ENCODE measurements at regions not wholly inside any gene's neighbourhood (a gene's known extent, or its start where the extent isn't known, plus 50 kb on each side); places are given as distances from the start of the nearest gene placed in this dataset.

GRCh38 chr9:14399756-14400657 is 86.1 kb upstream of the NFIB start:
- Histone ChIP-seq H3K27ac (ENCODE audit: low read length) (no peak overlapping the region), H3K27me3 (replicated peaks in 1 of 2; ENCODE audit: control insufficient read depth in 2 of 2, extremely low read depth in 1 of 2, insufficient read depth in 2 of 2, low read length in 1 of 2) (no peaks in the 10 kb centered on the region), H3K4me1 (ENCODE audit: control insufficient read depth in 1 of 2, extremely low read depth in 1 of 2, insufficient read depth in 2 of 2, low read length in 2 of 2) (no peaks in the 10 kb centered on the region), H3K9me3 (no peaks in the 10 kb centered on the region), H3K36me3 (ENCODE audit: control insufficient read depth in 2 of 2, extremely low read depth in 1 of 2, insufficient read depth in 1 of 2, low read length in 1 of 2) (no peaks in the 10 kb centered on the region), H3K4me3 (ENCODE audit: control insufficient read depth in 1 of 2, extremely low read depth in 1 of 2, low read length in 1 of 2) (no peak overlapping the region)
- Mint-ChIP-seq H3K4me1 (no peaks in the 10 kb centered on the region), H3K27ac (no peak overlapping the region), H3K4me3 (no peak overlapping the region), H3K9me3 (no peaks in the 10 kb centered on the region), H3K36me3 (no peaks in the 10 kb centered on the region), H3K27me3 (peaks cover 0 to 3% of the 10 kb centered on the region in 2 donors)
- POLR2A ChIA-PET, result interaction anchor here in 1 of 2 donors (0.6 kb wide), 1 partner anchor 185 kb away, joined by 3 read pairs; no protein-coding TSS in a partner anchor
- 57% methylated on average over 1 of the region's 5 CpGs for WGBS (ENCODE audit: insufficient coverage)
- DNase-seq, result no peak
- CTCF ChIA-PET, result interaction anchor here in 1 of 2 donors (0.6 kb wide), 1 partner anchor 49 kb away, joined by 3 read pairs; no protein-coding TSS in a partner anchor
- no peak for ATAC-seq (replicated peaks in 1 of 4)

DNA sequence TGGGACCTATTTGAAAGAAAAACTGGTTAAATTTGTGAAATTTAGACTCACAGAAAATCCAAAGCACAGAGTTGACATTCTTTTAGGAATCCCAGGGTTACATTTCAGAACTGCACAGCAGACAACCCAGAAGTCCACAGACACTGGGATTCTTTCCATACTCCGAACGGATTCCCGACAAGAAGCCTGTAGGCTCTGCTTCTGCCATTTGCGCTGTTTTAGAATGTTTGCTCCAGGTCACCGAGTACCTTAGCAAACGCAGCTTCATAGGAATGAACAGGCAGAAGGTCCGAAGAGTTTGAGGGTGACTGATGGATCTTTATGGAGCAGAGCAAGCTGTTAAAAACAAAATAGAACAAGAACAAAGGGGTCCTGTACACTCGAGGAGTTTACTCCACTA is 84.5 kb upstream of the NFIB start:
- ATAC-seq (replicated peaks in 1 of 4) (no peak), DNase-seq (no peak)
- no peaks in the 10 kb centered on the region for H3K4me1 Mint-ChIP-seq
- no peaks in the 10 kb centered on the region for H3K27me3 ChIP-seq (replicated peaks in 1 of 2; ENCODE audit: control insufficient read depth in 2 of 2, extremely low read depth in 1 of 2, insufficient read depth in 2 of 2, low read length in 1 of 2)
- ChIA-PET CTCF (no interaction called here), POLR2A (no interaction called here)
- 89% methylated on average over 6 of the region's 8 CpGs for WGBS (ENCODE audit: insufficient coverage)
- H3K27ac ChIP-seq (ENCODE audit: low read length), result no peak overlapping the region
- H3K9me3 ChIP-seq, result no peaks in the 10 kb centered on the region
- no peaks in the 10 kb centered on the region for H3K36me3 ChIP-seq (ENCODE audit: control insufficient read depth in 2 of 2, extremely low read depth in 1 of 2, insufficient read depth in 1 of 2, low read length in 1 of 2)
- H3K27ac Mint-ChIP-seq, result no peak overlapping the region
- no peaks in the 10 kb centered on the region for H3K4me1 ChIP-seq (ENCODE audit: control insufficient read depth in 1 of 2, extremely low read depth in 1 of 2, insufficient read depth in 2 of 2, low read length in 2 of 2)
- H3K4me3 ChIP-seq (ENCODE audit: control insufficient read depth in 1 of 2, extremely low read depth in 1 of 2, low read length in 1 of 2), result no peak overlapping the region
- no peaks in the 10 kb centered on the region for H3K27me3 Mint-ChIP-seq
- H3K36me3 Mint-ChIP-seq, result no peaks in the 10 kb centered on the region
- peaks cover 0 to 3% (median 0%) of the 10 kb centered on the region in 3 donors for H3K9me3 Mint-ChIP-seq
- H3K4me3 Mint-ChIP-seq, result no peak overlapping the region

DNA sequence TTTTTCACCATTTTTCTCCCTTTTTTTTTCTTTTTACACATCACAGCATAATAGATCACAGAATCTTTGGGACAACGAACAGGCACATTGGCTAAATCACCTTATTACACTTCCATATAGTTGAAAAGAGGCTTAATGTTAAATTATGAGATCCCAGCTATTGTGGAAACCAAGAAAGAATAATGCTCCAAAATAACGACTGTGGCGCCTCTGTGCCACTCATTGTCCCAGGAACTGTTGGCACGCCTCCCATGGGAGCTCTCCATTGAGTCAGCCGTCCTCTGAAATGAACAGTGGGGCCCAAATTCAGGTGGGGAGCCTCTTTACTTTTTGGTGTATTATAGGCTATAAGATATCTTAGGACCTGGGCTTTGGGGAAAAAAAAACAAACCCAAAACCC is 82.2 kb upstream of the NFIB start:
- no peak overlapping the region for H3K27ac Mint-ChIP-seq
- peaks cover 0 to 8% (median 3%) of the 10 kb centered on the region in 3 donors for H3K9me3 Mint-ChIP-seq
- CTCF ChIA-PET, result no interaction called here
- H3K4me3 Mint-ChIP-seq, result no peak overlapping the region
- no peaks in the 10 kb centered on the region for H3K36me3 Mint-ChIP-seq
- H3K27me3 Mint-ChIP-seq, result peaks cover 0 to 3% of the 10 kb centered on the region in 2 donors
- no peak overlapping the region for H3K4me3 ChIP-seq (ENCODE audit: control insufficient read depth in 1 of 2, extremely low read depth in 1 of 2, low read length in 1 of 2)
- POLR2A ChIA-PET, result interaction anchor here (0.6 kb wide), 2 partner anchors 29 to 286 kb away, joined by 4 to 11 read pairs; no protein-coding TSS in a partner anchor
- H3K4me1 Mint-ChIP-seq, result no peaks in the 10 kb centered on the region
- no peaks in the 10 kb centered on the region for H3K4me1 ChIP-seq (ENCODE audit: control insufficient read depth in 1 of 2, extremely low read depth in 1 of 2, insufficient read depth in 2 of 2, low read length in 2 of 2)
- DNase-seq (no peak), ATAC-seq (replicated peaks in 1 of 4) (no peak)
- 74% methylated on average over 3 of the region's 5 CpGs for WGBS (ENCODE audit: insufficient coverage)
- H3K36me3 ChIP-seq (ENCODE audit: control insufficient read depth in 2 of 2, extremely low read depth in 1 of 2, insufficient read depth in 1 of 2, low read length in 1 of 2), result no peaks in the 10 kb centered on the region
- no peaks in the 10 kb centered on the region for H3K27me3 ChIP-seq (replicated peaks in 1 of 2; ENCODE audit: control insufficient read depth in 2 of 2, extremely low read depth in 1 of 2, insufficient read depth in 2 of 2, low read length in 1 of 2)
- no peak overlapping the region for H3K27ac ChIP-seq (ENCODE audit: low read length)
- H3K9me3 ChIP-seq, result no peaks in the 10 kb centered on the region

DNA sequence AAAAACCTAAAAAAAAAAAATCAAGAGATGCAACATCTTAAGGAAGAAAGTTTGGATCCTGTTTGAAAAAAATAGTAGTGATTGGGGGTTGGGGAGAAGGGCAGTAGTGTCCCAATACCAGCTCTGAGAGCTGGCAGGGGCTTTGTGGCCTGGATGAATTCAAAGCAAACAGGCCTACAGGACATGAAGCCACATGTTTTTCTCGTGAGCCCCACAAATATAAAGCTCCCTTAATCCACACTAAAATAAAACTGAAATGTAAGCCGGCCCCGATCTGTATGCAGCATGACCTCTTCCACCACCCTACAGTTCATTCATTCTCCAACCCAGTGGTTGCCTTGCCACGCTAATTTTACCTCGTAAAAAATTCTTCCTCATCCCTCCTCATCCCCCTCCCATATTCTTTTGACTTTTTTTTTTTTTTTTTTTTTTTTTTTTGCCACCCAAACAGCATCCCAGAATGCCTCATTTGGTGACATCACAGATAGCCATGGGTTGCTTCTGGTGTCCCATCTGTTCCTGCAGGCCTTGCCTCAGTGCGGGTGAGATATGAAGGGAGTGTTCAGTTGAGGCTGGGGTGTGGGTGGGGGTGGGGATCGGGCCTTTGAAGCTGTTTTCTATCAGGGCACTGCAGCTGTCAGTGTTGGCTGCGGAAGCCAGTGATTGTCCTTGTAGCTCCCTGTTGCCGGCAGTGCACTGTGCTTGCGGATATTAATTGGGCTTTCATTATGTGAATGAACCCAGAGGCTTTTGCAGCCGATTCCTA is 81.6 kb upstream of the NFIB start:
- peaks cover 0 to 8% (median 3%) of the 10 kb centered on the region in 3 donors for H3K9me3 Mint-ChIP-seq
- Histone ChIP-seq H3K36me3 (ENCODE audit: control insufficient read depth in 2 of 2, extremely low read depth in 1 of 2, insufficient read depth in 1 of 2, low read length in 1 of 2) (no peaks in the 10 kb centered on the region), H3K4me3 (ENCODE audit: control insufficient read depth in 1 of 2, extremely low read depth in 1 of 2, low read length in 1 of 2) (no peak overlapping the region), H3K9me3 (no peaks in the 10 kb centered on the region), H3K4me1 (ENCODE audit: control insufficient read depth in 1 of 2, extremely low read depth in 1 of 2, insufficient read depth in 2 of 2, low read length in 2 of 2) (no peaks in the 10 kb centered on the region), H3K27me3 (replicated peaks in 1 of 2; ENCODE audit: control insufficient read depth in 2 of 2, extremely low read depth in 1 of 2, insufficient read depth in 2 of 2, low read length in 1 of 2) (no peaks in the 10 kb centered on the region), H3K27ac (ENCODE audit: low read length) (no peak overlapping the region)
- DNase-seq (no peak), ATAC-seq (replicated peaks in 1 of 4) (no peak)
- ChIA-PET CTCF (no interaction called here), POLR2A (interaction anchor here (0.6 kb wide), 2 partner anchors 30 to 285 kb away, joined by 4 to 11 read pairs; no protein-coding TSS in a partner anchor)
- no peak overlapping the region for H3K27ac Mint-ChIP-seq
- WGBS (ENCODE audit: insufficient coverage), result 60% methylated on average over 3 of the region's 11 CpGs
- no peaks in the 10 kb centered on the region for H3K4me1 Mint-ChIP-seq
- H3K27me3 Mint-ChIP-seq, result peaks cover 0 to 3% of the 10 kb centered on the region in 2 donors
- no peak overlapping the region for H3K4me3 Mint-ChIP-seq
- no peaks in the 10 kb centered on the region for H3K36me3 Mint-ChIP-seq

DNA sequence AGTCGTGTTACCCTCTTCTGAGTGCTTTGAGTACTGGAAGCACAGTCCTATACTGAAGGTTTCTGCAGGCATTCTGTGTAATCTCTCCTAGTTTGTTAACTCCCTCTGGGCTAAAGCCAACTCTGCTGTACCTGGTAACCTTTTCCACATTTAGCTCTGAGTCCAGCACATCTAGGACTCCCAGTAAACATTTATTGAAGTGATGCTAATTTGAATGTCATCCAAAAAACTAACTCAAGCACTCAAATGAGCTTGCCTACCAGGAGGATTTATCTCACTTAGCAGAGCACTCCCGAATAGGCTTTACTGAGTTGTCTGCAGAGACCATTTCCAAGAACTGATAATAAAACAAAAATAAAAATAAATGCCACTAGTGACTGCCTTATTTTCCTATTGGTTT is 79.5 kb upstream of the NFIB start:
- no peaks in the 10 kb centered on the region for H3K36me3 Mint-ChIP-seq
- no peak overlapping the region for H3K27ac ChIP-seq (ENCODE audit: low read length)
- no peaks in the 10 kb centered on the region for H3K27me3 ChIP-seq (replicated peaks in 1 of 2; ENCODE audit: control insufficient read depth in 2 of 2, extremely low read depth in 1 of 2, insufficient read depth in 2 of 2, low read length in 1 of 2)
- H3K4me1 ChIP-seq (ENCODE audit: control insufficient read depth in 1 of 2, extremely low read depth in 1 of 2, insufficient read depth in 2 of 2, low read length in 2 of 2), result no peaks in the 10 kb centered on the region
- 29% methylated on average over 1 of the region's 2 CpGs for WGBS (ENCODE audit: insufficient coverage)
- H3K27ac Mint-ChIP-seq, result no peak overlapping the region
- H3K4me3 Mint-ChIP-seq, result no peak overlapping the region
- no peak for ATAC-seq (replicated peaks in 1 of 4)
- ChIA-PET POLR2A (no interaction called here), CTCF (no interaction called here)
- H3K4me3 ChIP-seq (ENCODE audit: control insufficient read depth in 1 of 2, extremely low read depth in 1 of 2, low read length in 1 of 2), result no peak overlapping the region
- H3K36me3 ChIP-seq (ENCODE audit: control insufficient read depth in 2 of 2, extremely low read depth in 1 of 2, insufficient read depth in 1 of 2, low read length in 1 of 2), result no peaks in the 10 kb centered on the region
- H3K4me1 Mint-ChIP-seq, result no peaks in the 10 kb centered on the region
- DNase-seq, result no peak
- peaks cover 0 to 8% (median 3%) of the 10 kb centered on the region in 3 donors for H3K9me3 Mint-ChIP-seq
- no peaks in the 10 kb centered on the region for H3K9me3 ChIP-seq
- H3K27me3 Mint-ChIP-seq, result peaks cover 0 to 3% of the 10 kb centered on the region in 2 donors

- H3K9me3 ChIP-seq, result no peaks in the 10 kb centered on the region
- H3K4me3 Mint-ChIP-seq, result no peak overlapping the region
These were observed 77.7 kb upstream of the NFIB start for GRCh38 chr9:14391620-14392019.

More at GRCh38 chr9:14391620-14392019, 77.7 kb upstream of the NFIB start:
- Histone ChIP-seq H3K27me3 (replicated peaks in 1 of 2; ENCODE audit: control insufficient read depth in 2 of 2, extremely low read depth in 1 of 2, insufficient read depth in 2 of 2, low read length in 1 of 2) (no peaks in the 10 kb centered on the region), H3K27ac (ENCODE audit: low read length) (no peak overlapping the region), H3K36me3 (ENCODE audit: control insufficient read depth in 2 of 2, extremely low read depth in 1 of 2, insufficient read depth in 1 of 2, low read length in 1 of 2) (no peaks in the 10 kb centered on the region), H3K4me1 (ENCODE audit: control insufficient read depth in 1 of 2, extremely low read depth in 1 of 2, insufficient read depth in 2 of 2, low read length in 2 of 2) (no peaks in the 10 kb centered on the region), H3K4me3 (ENCODE audit: control insufficient read depth in 1 of 2, extremely low read depth in 1 of 2, low read length in 1 of 2) (no peak overlapping the region)
- no peak overlapping the region for H3K27ac Mint-ChIP-seq
- CTCF ChIA-PET, result no interaction called here
- 50% methylated on average over 2 of the region's 3 CpGs for WGBS (ENCODE audit: insufficient coverage)
- POLR2A ChIA-PET, result no interaction called here
- DNase-seq (no peak), ATAC-seq (replicated peaks in 1 of 4) (no peak)
- peaks cover 0 to 8% (median 3%) of the 10 kb centered on the region in 3 donors for H3K9me3 Mint-ChIP-seq
- H3K27me3 Mint-ChIP-seq, result peaks cover 0 to 8% of the 10 kb centered on the region in 2 donors
- no peaks in the 10 kb centered on the region for H3K36me3 Mint-ChIP-seq
- no peaks in the 10 kb centered on the region for H3K4me1 Mint-ChIP-seq
